Natural killer cell (primary cell): ENCODE measurements at regions not wholly inside any gene's neighbourhood (a gene's known extent, or its start where the extent isn't known, plus 50 kb on each side); places are given as distances from the start of the nearest gene placed in this dataset.

Source experiments
- ATAC-seq, 3 donors: fragments of 150-1000 bp in 2 of 3; fragments of 200-7000 bp in 1 of 3; cut with Tn5 transposase; 1 replicate in 1 of 3; 2 replicates in 2 of 3; pipeline ENCODE4 v1.10.0; 2021; ENCODE audit warnings: mild to moderate bottlenecking in 2 of 3, moderate library complexity in 2 of 3
- DNase-seq, 2 donors: peaks; one replicate each; pipeline versions ENCODE4 v3.0.0 to v3.0.0-alpha.2; 2013 to 2021; ENCODE audit warnings: mixed read lengths in 1 of 2
- H3K27ac ChIP-seq: one replicate; pipeline ENCODE4 v1.5.1; 2013; ENCODE audit warnings: mild to moderate bottlenecking, low read length
- H3K27me3 ChIP-seq: one replicate; pipeline ENCODE4 v1.6.1; 2013; ENCODE audit warnings: low read length; ENCODE audit not compliant: control insufficient read depth, insufficient read depth
- H3K36me3 ChIP-seq: one replicate; pipeline ENCODE4 v1.6.1; 2013; ENCODE audit warnings: low read length; ENCODE audit not compliant: control insufficient read depth, insufficient read depth
- H3K4me1 ChIP-seq: one replicate; pipeline ENCODE4 v1.6.1; 2013; ENCODE audit warnings: low read length; ENCODE audit not compliant: control insufficient read depth, insufficient read depth
- H3K4me3 ChIP-seq: one replicate; pipeline ENCODE4 v1.5.1; 2013; ENCODE audit warnings: low read length
- H3K9me3 ChIP-seq: one replicate; pipeline ENCODE4 v1.6.1; 2013; ENCODE audit warnings: low read length; ENCODE audit not compliant: control insufficient read depth, insufficient read depth
- H3K27ac Mint-ChIP-seq, 2 donors: one replicate each; pipeline ENCODE4 v1.8.0; 2022; ENCODE audit warnings: mild to moderate bottlenecking in 2 of 2, mixed read lengths in 2 of 2, moderate library complexity in 1 of 2
- H3K27me3 Mint-ChIP-seq, 2 donors: one replicate each; pipeline ENCODE4 v1.8.0; 2022; ENCODE audit warnings: low read depth in 2 of 2, mixed read lengths in 2 of 2
- H3K36me3 Mint-ChIP-seq: one replicate; pipeline ENCODE4 v1.8.0; 2022; ENCODE audit warnings: mixed read lengths
- H3K4me1 Mint-ChIP-seq, 2 donors: one replicate each; pipeline ENCODE4 v1.8.0; 2022; ENCODE audit warnings: mixed read lengths in 2 of 2
- H3K4me3 Mint-ChIP-seq: one replicate; pipeline ENCODE4 v1.8.0; 2022; ENCODE audit warnings: mild to moderate bottlenecking, moderate library complexity, mixed read lengths
- H3K9me3 Mint-ChIP-seq, 2 donors: one replicate each; pipeline ENCODE4 v1.8.0; 2022; ENCODE audit warnings: mixed read lengths in 2 of 2
- CTCF ChIP-seq: fragments of 200-600 bp; IDR thresholded peaks from one replicate; pipeline ENCODE4 v1.8.0; 2022; ENCODE audit warnings: antibody characterized with exemption
- WGBS: methylation state at CpG from one replicate; pipeline ENCODE4 v1.1.7; 2013; ENCODE audit warnings: missing lambda C conversion rate; ENCODE audit not compliant: insufficient coverage; 5-methylcytosine and 5-hydroxymethylcytosine counted together
- intact Hi-C: fragments of 100-400 bp; cut with micrococcal nuclease; formaldehyde crosslinking; loops from one replicate; pipeline ENCODE4 v1.14.2; 2022

GRCh38 chr4:138749303-138749702 is 266.3 kb upstream of the NOCT start:
- no CpG with 5 or more reads among the region's 2 CpGs for WGBS
- Mint-ChIP-seq H3K4me3 (no peak overlapping the region), H3K4me1 (no peaks in the 10 kb centered on the region)

GRCh38 chr4:138741766-138742377 is 273.7 kb upstream of the NOCT start:
- H3K9me3 ChIP-seq: no peaks in the 10 kb centered on the region
- H3K4me3 ChIP-seq: no peak overlapping the region
- DNase-seq (no peak), ATAC-seq (no peak)
- Mint-ChIP-seq H3K27me3 (no peaks in the 10 kb centered on the region), H3K27ac (no peak overlapping the region), H3K4me1 (no peaks in the 10 kb centered on the region), H3K9me3 (peaks cover 2 to 5% of the 10 kb centered on the region in 2 donors), H3K36me3 (no peaks in the 10 kb centered on the region), H3K4me3 (no peak overlapping the region)
- no peak for TF ChIP-seq CTCF
- WGBS: 83% methylated on average over 1 of the region's 5 CpGs
- H3K27me3 ChIP-seq: no peaks in the 10 kb centered on the region
- H3K27ac ChIP-seq: no peak overlapping the region
- no peaks in the 10 kb centered on the region for H3K36me3 ChIP-seq
- no peaks in the 10 kb centered on the region for H3K4me1 ChIP-seq
- intact Hi-C loops: no loop called here

More at GRCh38 chr4:138749303-138749702, 266.3 kb upstream of the NOCT start:
- Mint-ChIP-seq H3K27me3 (no peaks in the 10 kb centered on the region), H3K9me3 (peaks cover 3 to 7% of the 10 kb centered on the region in 2 donors), H3K27ac (no peak overlapping the region), H3K36me3 (peaks cover 11% of the 10 kb centered on the region)
- no peak for TF ChIP-seq CTCF
- ATAC-seq (no peak), DNase-seq (no peak)
- intact Hi-C loops: no loop called here
- Histone ChIP-seq H3K4me1 (no peaks in the 10 kb centered on the region), H3K4me3 (no peak overlapping the region), H3K36me3 (no peaks in the 10 kb centered on the region), H3K9me3 (no peaks in the 10 kb centered on the region), H3K27ac (no peak overlapping the region), H3K27me3 (no peaks in the 10 kb centered on the region)

- H3K4me3 Mint-ChIP-seq: no peak overlapping the region
- H3K27ac Mint-ChIP-seq: no peak overlapping the region
- no peaks in the 10 kb centered on the region for H3K27me3 ChIP-seq
- H3K9me3 ChIP-seq: no peaks in the 10 kb centered on the region
- H3K27ac ChIP-seq: no peak overlapping the region
- DNase-seq: no peak
- no peaks in the 10 kb centered on the region for H3K27me3 Mint-ChIP-seq
- no peak for TF ChIP-seq CTCF
- intact Hi-C loops: no loop called here
- 80% methylated on average over 4 of the region's 4 CpGs for WGBS
- no peak for ATAC-seq
- no peaks in the 10 kb centered on the region for H3K36me3 Mint-ChIP-seq
- no peaks in the 10 kb centered on the region for H3K4me1 ChIP-seq
- no peaks in the 10 kb centered on the region for H3K36me3 ChIP-seq
- H3K9me3 Mint-ChIP-seq: peaks cover 2 to 5% of the 10 kb centered on the region in 2 donors
- no peaks in the 10 kb centered on the region for H3K4me1 Mint-ChIP-seq
- no peak overlapping the region for H3K4me3 ChIP-seq
Observed at GRCh38 chr4:138740816-138741745, 274.5 kb upstream of the NOCT start.
